Spleen (tissue), 11 donors: ENCODE measurements at regions not wholly inside any gene's neighbourhood (a gene's known extent, or its start where the extent isn't known, plus 50 kb on each side); places are given as distances from the start of the nearest gene placed in this dataset.
"Not testable (repeated sequence)": the region's sequence is repeated elsewhere in the genome, so short reads cannot be mapped to it uniquely, and the experiment has no call there.

Source experiments
- DNase-seq: peaks from one replicate; pipeline ENCODE4 v3.0.0-alpha.2; 2020
- H3K27ac ChIP-seq, 8 donors: fragments of 200-600 bp; sonication (generic) in 7 of 8; 1 replicate in 4 of 8; 2 replicates in 4 of 8; pipeline versions ENCODE4 v1.5.0 to v1.8.0; 2016 to 2021; ENCODE audit warnings: inconsistent platforms in 4 of 8, mild to moderate bottlenecking in 4 of 8, moderate library complexity in 1 of 8
- H3K27me3 ChIP-seq, 7 donors: fragments of 200-600 bp; sonication (generic) in 6 of 7; replicated peaks in 1 of 7; 1 replicate in 4 of 7; 2 replicates in 3 of 7; pipeline versions ENCODE4 v1.5.0 to v1.8.0; 2016 to 2021; ENCODE audit warnings: inconsistent platforms in 3 of 7, mild to moderate bottlenecking in 1 of 7
- H3K36me3 ChIP-seq, 6 donors: fragments of 200-600 bp; sonication (generic) in 5 of 6; 1 replicate in 4 of 6; 2 replicates in 2 of 6; pipeline versions ENCODE4 v1.5.0 to v1.8.0; 2016 to 2021; ENCODE audit warnings: inconsistent platforms in 2 of 6
- H3K4me1 ChIP-seq, 6 donors: fragments of 200-600 bp; sonication (generic) in 5 of 6; 1 replicate in 3 of 6; 2 replicates in 3 of 6; pipeline versions ENCODE4 v1.5.0 to v1.8.0; 2016 to 2021; ENCODE audit warnings: inconsistent platforms in 3 of 6
- H3K4me3 ChIP-seq, 8 donors: fragments of 200-600 bp; sonication (generic) in 7 of 8; 1 replicate in 4 of 8; 2 replicates in 4 of 8; pipeline versions ENCODE4 v1.5.0 to v1.8.0; 2016 to 2021; ENCODE audit warnings: inconsistent platforms in 4 of 8, mild to moderate bottlenecking in 4 of 8, moderate library complexity in 2 of 8
- H3K9me3 ChIP-seq, 8 donors: fragments of 200-600 bp; sonication (generic) in 7 of 8; 1 replicate in 4 of 8; 2 replicates in 4 of 8; pipeline versions ENCODE4 v1.5.0 to v1.8.0; 2016 to 2021; ENCODE audit warnings: inconsistent platforms in 4 of 8
- POLR2A ChIP-seq, 3 donors: fragments of 450-650 bp; IDR thresholded peaks; one replicate each; pipeline ENCODE4 v1.5.1; 2017; ENCODE audit warnings: antibody characterized with exemption in 3 of 3, mild to moderate bottlenecking in 1 of 3
- POLR2AphosphoS5 ChIP-seq, 3 donors: sonication (generic); formaldehyde crosslinking; IDR thresholded peaks; one replicate each; pipeline ENCODE4 v1.5.1; 2017; ENCODE audit warnings: antibody characterized with exemption in 3 of 3
- WGBS, 5 donors: extraction: QIAGEN DNeasy Blood & Tissue Kit in 3 of 5; methylation state at CpG; one replicate each; pipeline versions ENCODE4 v1.1.5 to v1.1.7; 2013 to 2018; 5-methylcytosine and 5-hydroxymethylcytosine counted together
- intact Hi-C: fragments of 100-400 bp; cut with DNase I; formaldehyde crosslinking; loops from one replicate; pipeline ENCODE4 v1.15.0; 2023; ENCODE audit warnings: low total_unique reads
- TF ChIP-seq, protein P1 (sequence below), 11 experiments: fragments of 200-600 bp in 7 of 11; fragments of 450-650 bp in 4 of 11; sonication (generic) in 4 of 11; IDR thresholded peaks in 8 of 11; conservative IDR thresholded peaks in 3 of 11; 1 replicate in 7 of 11; 2 replicates in 4 of 11; pipeline versions ENCODE4 v1.4.0 to v1.8.0; 2016 to 2021; ENCODE audit warnings: antibody characterized with exemption in 11 of 11, inconsistent platforms in 4 of 11, mild to moderate bottlenecking in 1 of 11
- donor health status: healthy with polysubstance abuse.
- donor health status: DM: no; HTN: no; CAD: no; lungs with moderate emphysema.
- donor health status: DM: no; HTN: no; CAD: no.
- donor health status: Bipolar disorder and iron deficiency.
- donor health status: healthy.
- donor health status: DM: no; HTN: no; CAD: no.
- donor health status: DM: yes; HTN: yes; CAD: no.

DNA sequence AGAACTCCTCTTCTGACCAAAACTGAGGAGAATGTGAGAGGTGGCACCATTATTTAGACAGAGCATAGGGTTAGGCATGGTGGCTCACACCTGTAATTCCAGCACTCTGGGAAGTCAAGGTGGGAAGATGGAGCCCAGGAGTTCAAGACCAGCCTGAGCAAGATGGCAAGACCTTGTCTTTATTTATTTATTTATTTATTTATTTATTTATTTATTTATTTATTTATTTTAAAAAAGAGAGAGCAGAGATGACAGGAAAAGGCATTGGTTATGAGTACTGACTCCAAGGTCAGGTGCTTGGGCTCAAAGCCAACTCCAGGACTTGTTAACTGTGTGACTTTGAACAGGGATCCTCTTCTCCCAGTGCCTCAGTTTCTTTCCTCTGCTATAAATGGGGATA lies 217.7 kb downstream of the MEX3B start:
- Histone ChIP-seq H3K4me3 (no peak overlapping the region), H3K36me3 (no peaks in the 10 kb centered on the region), H3K9me3 (peaks cover 0 to 16% (median 3%) of the 10 kb centered on the region in 8 donors), H3K27ac (no peak overlapping the region), H3K4me1 (no peaks in the 10 kb centered on the region), H3K27me3 (no peaks in the 10 kb centered on the region)
- DNase-seq = no peak
- intact Hi-C loops = no loop called here
- TF ChIP-seq, protein P1, sequence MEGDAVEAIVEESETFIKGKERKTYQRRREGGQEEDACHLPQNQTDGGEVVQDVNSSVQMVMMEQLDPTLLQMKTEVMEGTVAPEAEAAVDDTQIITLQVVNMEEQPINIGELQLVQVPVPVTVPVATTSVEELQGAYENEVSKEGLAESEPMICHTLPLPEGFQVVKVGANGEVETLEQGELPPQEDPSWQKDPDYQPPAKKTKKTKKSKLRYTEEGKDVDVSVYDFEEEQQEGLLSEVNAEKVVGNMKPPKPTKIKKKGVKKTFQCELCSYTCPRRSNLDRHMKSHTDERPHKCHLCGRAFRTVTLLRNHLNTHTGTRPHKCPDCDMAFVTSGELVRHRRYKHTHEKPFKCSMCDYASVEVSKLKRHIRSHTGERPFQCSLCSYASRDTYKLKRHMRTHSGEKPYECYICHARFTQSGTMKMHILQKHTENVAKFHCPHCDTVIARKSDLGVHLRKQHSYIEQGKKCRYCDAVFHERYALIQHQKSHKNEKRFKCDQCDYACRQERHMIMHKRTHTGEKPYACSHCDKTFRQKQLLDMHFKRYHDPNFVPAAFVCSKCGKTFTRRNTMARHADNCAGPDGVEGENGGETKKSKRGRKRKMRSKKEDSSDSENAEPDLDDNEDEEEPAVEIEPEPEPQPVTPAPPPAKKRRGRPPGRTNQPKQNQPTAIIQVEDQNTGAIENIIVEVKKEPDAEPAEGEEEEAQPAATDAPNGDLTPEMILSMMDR (IDR thresholded peaks at IDR 0.05 in 8 of 11, conservative IDR thresholded peaks at IDR 0.05 in 3 of 11) = no peak
- TF ChIP-seq POLR2A (IDR thresholded peaks at IDR 0.05) = no peak

DNA sequence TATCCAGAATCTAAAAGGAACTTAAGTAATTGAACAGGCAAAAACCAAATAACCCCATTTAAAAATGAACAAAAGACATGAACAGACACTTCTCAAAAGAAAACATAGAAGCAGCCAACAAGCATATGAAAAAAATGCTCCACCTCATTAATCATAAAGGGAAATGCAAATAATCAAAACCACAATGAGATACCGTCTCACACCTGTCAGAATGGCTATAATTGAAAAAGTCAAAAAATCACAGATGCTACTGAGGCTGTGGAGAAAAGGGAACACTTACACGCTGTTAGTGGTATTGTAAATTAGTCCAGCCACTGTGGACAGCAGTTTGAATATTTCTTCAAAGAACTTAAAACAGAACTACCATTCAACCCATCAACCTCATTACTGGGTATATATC lies 220.7 kb downstream of the MEX3B start:
- Histone ChIP-seq H3K27ac (no peak overlapping the region), H3K4me1 (no peaks in the 10 kb centered on the region), H3K9me3 (peaks cover 0 to 13% (median 0%) of the 10 kb centered on the region in 8 donors), H3K4me3 (no peak overlapping the region), H3K27me3 (peaks cover 0 to 1% (median 0%) of the 10 kb centered on the region in 7 donors), H3K36me3 (no peaks in the 10 kb centered on the region)
- DNase-seq = no peak
- intact Hi-C loops = no loop called here
- WGBS, 5 donors = 57 to 77% (median 66%) methylated on average over 2 of the region's 2 CpGs
- TF ChIP-seq POLR2A (IDR thresholded peaks at IDR 0.05) (no peak), POLR2AphosphoS5 (IDR thresholded peaks at IDR 0.05) (no peak)
- TF ChIP-seq, protein P1 (IDR thresholded peaks at IDR 0.05 in 8 of 11, conservative IDR thresholded peaks at IDR 0.05 in 3 of 11) = no peak

- DNase-seq, H3K36me3 ChIP-seq, H3K27ac ChIP-seq, H3K4me3 ChIP-seq, intact Hi-C loops, H3K4me1 ChIP-seq: not testable (repeated sequence)
- Histone ChIP-seq H3K27me3 (peaks cover 0 to 14% (median 0%) of the 10 kb centered on the region in 7 donors), H3K9me3 (peaks cover 0 to 13% (median 0%) of the 10 kb centered on the region in 8 donors)
- WGBS, 5 donors = 82 to 97% (median 91%) methylated on average over 1 of the region's 1 CpG
These were observed 223.2 kb downstream of the MEX3B start for GRCh38 chr15:81822587-81822986.

DNA sequence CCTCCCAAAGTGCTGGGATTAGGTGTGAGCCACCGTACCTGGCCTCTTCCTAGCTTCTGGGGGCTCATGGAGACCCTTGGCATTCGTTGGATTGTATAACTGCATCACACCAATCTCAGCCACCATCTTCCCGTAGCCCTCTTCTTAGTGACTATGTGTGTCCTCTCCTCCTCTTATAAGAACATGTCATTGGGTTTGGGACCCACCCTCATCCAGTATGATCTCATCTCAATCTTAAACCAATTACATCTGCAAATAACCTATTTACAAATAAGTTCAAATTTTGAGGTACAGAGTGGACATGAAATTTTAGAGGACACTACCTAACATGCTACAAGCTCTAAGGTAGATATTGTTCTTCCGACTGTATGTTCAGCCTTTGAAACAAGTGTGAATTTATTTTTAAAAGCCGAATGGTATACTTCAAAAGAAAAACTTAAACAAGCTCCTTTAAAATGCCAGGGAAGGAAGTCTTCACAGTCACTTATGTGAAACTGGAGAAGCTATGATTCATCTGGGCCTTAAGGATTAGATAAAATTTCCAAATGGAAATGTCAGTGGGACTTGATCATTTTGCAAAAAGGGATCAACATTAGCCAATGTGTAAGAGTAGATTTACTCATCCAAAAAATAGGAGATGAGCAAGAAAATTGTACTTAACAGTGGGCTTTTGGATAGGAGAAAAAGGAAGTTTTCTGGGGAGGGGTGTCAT lies 225.7 kb downstream of the MEX3B start:
- H3K4me1 ChIP-seq = no peaks in the 10 kb centered on the region
- no peak overlapping the region for H3K27ac ChIP-seq
- intact Hi-C loops = no loop called here
- WGBS, 5 donors = 65 to 88% (median 81%) methylated on average over 5 of the region's 5 CpGs
- H3K36me3 ChIP-seq = no peaks in the 10 kb centered on the region
- H3K4me3 ChIP-seq = no peak overlapping the region
- peaks cover 0 to 13% (median 0%) of the 10 kb centered on the region in 8 donors for H3K9me3 ChIP-seq
- TF ChIP-seq POLR2A (IDR thresholded peaks at IDR 0.05) (no peak), POLR2AphosphoS5 (IDR thresholded peaks at IDR 0.05) (no peak)
- TF ChIP-seq, protein P1 (IDR thresholded peaks at IDR 0.05 in 8 of 11, conservative IDR thresholded peaks at IDR 0.05 in 3 of 11) = no peak
- peaks cover 0 to 14% (median 0%) of the 10 kb centered on the region in 7 donors for H3K27me3 ChIP-seq
- DNase-seq = no peak
